ENCODE measurements at regions not wholly inside any gene's neighbourhood (a gene's known extent, or its start where the extent isn't known, plus 50 kb on each side); places are given as distances from the start of the nearest gene placed in this dataset.

DNA sequence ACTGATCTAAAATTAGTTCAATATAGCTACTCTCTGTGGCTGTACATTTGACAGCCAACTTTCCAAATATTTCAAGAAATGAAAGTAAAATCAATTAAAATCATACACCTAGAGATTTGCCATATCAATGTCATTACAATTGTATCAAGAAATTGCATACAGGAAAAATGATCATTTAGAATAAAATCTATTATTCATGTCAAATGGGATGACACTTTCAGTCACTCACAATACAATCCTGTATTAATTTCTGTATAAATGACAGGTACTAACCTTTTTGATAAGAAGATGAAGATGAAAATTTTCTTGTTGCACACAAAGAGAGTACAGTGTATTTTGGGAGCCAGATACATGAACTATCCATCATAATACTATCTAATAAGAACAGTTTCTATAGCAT is 1588.9 kb upstream of the PRMT6 start:
- TF ChIP-seq, protein P1, sequence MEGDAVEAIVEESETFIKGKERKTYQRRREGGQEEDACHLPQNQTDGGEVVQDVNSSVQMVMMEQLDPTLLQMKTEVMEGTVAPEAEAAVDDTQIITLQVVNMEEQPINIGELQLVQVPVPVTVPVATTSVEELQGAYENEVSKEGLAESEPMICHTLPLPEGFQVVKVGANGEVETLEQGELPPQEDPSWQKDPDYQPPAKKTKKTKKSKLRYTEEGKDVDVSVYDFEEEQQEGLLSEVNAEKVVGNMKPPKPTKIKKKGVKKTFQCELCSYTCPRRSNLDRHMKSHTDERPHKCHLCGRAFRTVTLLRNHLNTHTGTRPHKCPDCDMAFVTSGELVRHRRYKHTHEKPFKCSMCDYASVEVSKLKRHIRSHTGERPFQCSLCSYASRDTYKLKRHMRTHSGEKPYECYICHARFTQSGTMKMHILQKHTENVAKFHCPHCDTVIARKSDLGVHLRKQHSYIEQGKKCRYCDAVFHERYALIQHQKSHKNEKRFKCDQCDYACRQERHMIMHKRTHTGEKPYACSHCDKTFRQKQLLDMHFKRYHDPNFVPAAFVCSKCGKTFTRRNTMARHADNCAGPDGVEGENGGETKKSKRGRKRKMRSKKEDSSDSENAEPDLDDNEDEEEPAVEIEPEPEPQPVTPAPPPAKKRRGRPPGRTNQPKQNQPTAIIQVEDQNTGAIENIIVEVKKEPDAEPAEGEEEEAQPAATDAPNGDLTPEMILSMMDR (IDR thresholded peaks at IDR 0.05; ENCODE audit: borderline replicate concordance, extremely low read depth, low read length, poor library complexity, severe bottlenecking) = no peak
- TF ChIP-seq EZH2 (IDR thresholded peaks at IDR 0.05; ENCODE audit: borderline replicate concordance, low read depth, low read length, severe bottlenecking) = no peak
